Keratinocyte (primary cell): ENCODE measurements at regions not wholly inside any gene's neighbourhood (a gene's known extent, or its start where the extent isn't known, plus 50 kb on each side); places are given as distances from the start of the nearest gene placed in this dataset.

Source experiments
- DNase-seq: peaks from one replicate; pipeline ENCODE4 v3.0.0-alpha.2; 2011; ENCODE audit warnings: low read depth, missing footprints, low spot score
- FAIRE-seq: peaks from 2 replicates; lab custom pipeline; 2011; peaks lifted over from hg19 to GRCh38; lab: Jason Lieb, UNC
- H2AFZ ChIP-seq: 2 replicates; pipeline ENCODE4 v1.6.0; 2012; ENCODE audit warnings: low read length, control low read depth, inconsistent platforms; ENCODE audit not compliant: control insufficient read depth
- H3K27ac ChIP-seq: 2 replicates; pipeline ENCODE4 v1.5.1; 2011; ENCODE audit warnings: low read length; ENCODE audit not compliant: control insufficient read depth, insufficient read depth
- H3K27me3 ChIP-seq: 3 replicates; pipeline ENCODE4 v1.6.0; 2011; ENCODE audit warnings: low read length; ENCODE audit not compliant: control insufficient read depth, insufficient read depth; ENCODE audit errors: extremely low read depth
- H3K36me3 ChIP-seq, 2 experiments: 2 replicates in 1 of 2; 3 replicates in 1 of 2; pipeline ENCODE4 v1.5.1; 2011; ENCODE audit warnings: low read length in 2 of 2, mild to moderate bottlenecking in 1 of 2; ENCODE audit not compliant: control insufficient read depth in 2 of 2, insufficient read depth in 2 of 2; ENCODE audit errors: extremely low read depth in 1 of 2
- H3K4me1 ChIP-seq: 3 replicates; pipeline ENCODE4 v1.5.1; 2011; ENCODE audit warnings: low read length; ENCODE audit not compliant: control insufficient read depth, insufficient read depth; ENCODE audit errors: extremely low read depth
- H3K4me2 ChIP-seq: 3 replicates; pipeline ENCODE4 v1.6.0; 2011; ENCODE audit warnings: low read depth, low read length; ENCODE audit not compliant: control insufficient read depth, insufficient read depth; ENCODE audit errors: extremely low read depth
- H3K4me3 ChIP-seq, 3 experiments: fragments of 200-600 bp in 1 of 3; sonication (generic) in 1 of 3; 2 replicates in 2 of 3; 3 replicates in 1 of 3; pipeline ENCODE4 v1.5.1; 2011 to 2016; ENCODE audit warnings: low read length in 3 of 3, mild to moderate bottlenecking in 3 of 3, control low read depth in 2 of 3, inconsistent platforms in 1 of 3, low read depth in 1 of 3, mixed read lengths in 1 of 3, mixed run types in 1 of 3, moderate library complexity in 1 of 3; ENCODE audit not compliant: control insufficient read depth in 2 of 3, insufficient read depth in 2 of 3; ENCODE audit errors: extremely low read depth in 1 of 3
- H3K79me2 ChIP-seq: 2 replicates; pipeline ENCODE4 v1.6.0; 2012; ENCODE audit warnings: low read length; ENCODE audit not compliant: control insufficient read depth, insufficient read depth
- H3K9ac ChIP-seq: 3 replicates; pipeline ENCODE4 v1.6.0; 2011; ENCODE audit warnings: low read length; ENCODE audit not compliant: control insufficient read depth, insufficient read depth; ENCODE audit errors: extremely low read depth
- H3K9me1 ChIP-seq: 3 replicates; pipeline ENCODE4 v1.6.0; 2011; ENCODE audit warnings: low read length; ENCODE audit not compliant: control insufficient read depth, insufficient read depth; ENCODE audit errors: extremely low read depth
- H3K9me3 ChIP-seq: 2 replicates; pipeline ENCODE4 v1.5.1; 2012; ENCODE audit warnings: low read depth, low read length; ENCODE audit not compliant: control insufficient read depth
- H4K20me1 ChIP-seq: 3 replicates; pipeline ENCODE4 v1.6.0; 2011; ENCODE audit warnings: low read length; ENCODE audit not compliant: control insufficient read depth, insufficient read depth; ENCODE audit errors: extremely low read depth
- EZH2 ChIP-seq: IDR thresholded peaks from one replicate; pipeline ENCODE4 v1.6.1; 2012; ENCODE audit warnings: inconsistent platforms, mild to moderate bottlenecking, low read length, moderate library complexity
- dilution Hi-C: fragments of 300-500 bp; cut with MboI; formaldehyde crosslinking; loops from one replicate; pipeline ENCODE4 v1.7.0; 2020; ENCODE audit warnings: low sequenced_read_pairs; ENCODE audit not compliant: extremely low pct_ligation_motif_present
- TF ChIP-seq, protein P1 (sequence below), 3 experiments: IDR thresholded peaks in 1 of 3; conservative IDR thresholded peaks in 1 of 3; optimal IDR thresholded peaks in 1 of 3; 2 replicates in 2 of 3; 3 replicates in 1 of 3; pipeline versions ENCODE3 to v1.5.1; 2011; ENCODE audit warnings: low read length in 3 of 3, mild to moderate bottlenecking in 3 of 3, moderate library complexity in 2 of 3, control low read depth in 1 of 3, inconsistent platforms in 1 of 3; ENCODE audit not compliant: insufficient read depth in 2 of 3; ENCODE audit errors: extremely low read depth in 1 of 3

DNA sequence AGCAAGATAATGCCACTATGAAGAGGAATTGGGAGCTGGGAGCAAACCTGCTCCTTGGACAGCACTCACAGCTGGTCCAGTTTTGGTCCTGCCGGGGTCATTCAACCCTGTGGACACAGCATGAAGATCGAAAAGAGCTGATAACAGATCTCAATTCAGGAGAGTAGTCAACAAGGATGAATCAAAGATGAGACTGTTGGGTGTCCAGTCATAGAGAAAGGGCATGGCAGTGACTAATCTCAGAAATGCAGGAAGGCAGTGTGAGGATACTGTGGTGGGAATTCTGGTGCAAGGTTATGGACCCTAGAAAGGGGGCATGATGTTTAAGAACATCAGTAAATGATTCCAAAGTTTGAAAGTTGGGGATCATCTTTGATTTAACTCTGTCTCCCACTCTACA, 261.4 kb upstream of the ZP4 start:
- Histone ChIP-seq H4K20me1 (no peaks in the 10 kb centered on the region), H3K79me2 (no peaks in the 10 kb centered on the region), H3K9ac (no peak overlapping the region), H3K4me1 (no peaks in the 10 kb centered on the region), H3K4me2 (no peak overlapping the region), H3K27ac (no peak overlapping the region), H3K9me1 (no peaks in the 10 kb centered on the region), H3K36me3 (no peaks in the 10 kb centered on the region), H2AFZ (no peak overlapping the region), H3K4me3 (no peak overlapping the region), H3K9me3 (no peaks in the 10 kb centered on the region), H3K27me3 (no peaks in the 10 kb centered on the region)
- TF ChIP-seq, protein P1, sequence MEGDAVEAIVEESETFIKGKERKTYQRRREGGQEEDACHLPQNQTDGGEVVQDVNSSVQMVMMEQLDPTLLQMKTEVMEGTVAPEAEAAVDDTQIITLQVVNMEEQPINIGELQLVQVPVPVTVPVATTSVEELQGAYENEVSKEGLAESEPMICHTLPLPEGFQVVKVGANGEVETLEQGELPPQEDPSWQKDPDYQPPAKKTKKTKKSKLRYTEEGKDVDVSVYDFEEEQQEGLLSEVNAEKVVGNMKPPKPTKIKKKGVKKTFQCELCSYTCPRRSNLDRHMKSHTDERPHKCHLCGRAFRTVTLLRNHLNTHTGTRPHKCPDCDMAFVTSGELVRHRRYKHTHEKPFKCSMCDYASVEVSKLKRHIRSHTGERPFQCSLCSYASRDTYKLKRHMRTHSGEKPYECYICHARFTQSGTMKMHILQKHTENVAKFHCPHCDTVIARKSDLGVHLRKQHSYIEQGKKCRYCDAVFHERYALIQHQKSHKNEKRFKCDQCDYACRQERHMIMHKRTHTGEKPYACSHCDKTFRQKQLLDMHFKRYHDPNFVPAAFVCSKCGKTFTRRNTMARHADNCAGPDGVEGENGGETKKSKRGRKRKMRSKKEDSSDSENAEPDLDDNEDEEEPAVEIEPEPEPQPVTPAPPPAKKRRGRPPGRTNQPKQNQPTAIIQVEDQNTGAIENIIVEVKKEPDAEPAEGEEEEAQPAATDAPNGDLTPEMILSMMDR (optimal IDR thresholded peaks at IDR 0.05 in 1 of 3, IDR thresholded peaks at IDR 0.05 in 1 of 3, conservative IDR thresholded peaks at IDR 0.05 in 1 of 3; ENCODE audit: extremely low read depth in 1 of 3, insufficient read depth in 2 of 3, low read length in 3 of 3) = no peak
- no peak for TF ChIP-seq EZH2
- DNase-seq = no peak
- FAIRE-seq = no peak
- dilution Hi-C loops = no loop called here

DNA sequence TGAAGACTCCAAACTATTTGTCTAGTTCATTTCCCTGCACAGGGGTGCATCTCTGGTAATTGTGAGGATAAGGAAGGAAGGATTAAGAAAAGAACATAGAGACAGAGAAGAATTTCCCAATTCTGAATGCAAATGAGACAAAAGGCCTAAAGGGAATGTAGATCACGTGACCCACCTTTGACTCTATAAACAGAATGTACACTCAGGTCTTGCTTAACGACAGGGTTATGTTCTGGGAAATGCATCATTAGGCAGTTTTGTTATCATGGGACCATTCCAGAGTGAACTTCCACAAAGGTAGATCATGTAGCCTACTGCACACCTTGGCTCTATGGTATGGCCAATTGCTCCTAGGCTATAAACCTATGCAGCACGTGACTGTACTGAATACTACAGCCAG, 252.3 kb upstream of the ZP4 start:
- DNase-seq = no peak
- H3K9me3 ChIP-seq = no peaks in the 10 kb centered on the region
- TF ChIP-seq EZH2 = no peak
- TF ChIP-seq, protein P1 (optimal IDR thresholded peaks at IDR 0.05 in 1 of 3, IDR thresholded peaks at IDR 0.05 in 1 of 3, conservative IDR thresholded peaks at IDR 0.05 in 1 of 3; ENCODE audit: extremely low read depth in 1 of 3, insufficient read depth in 2 of 3, low read length in 3 of 3) = no peak
- H4K20me1 ChIP-seq = no peaks in the 10 kb centered on the region
- no peaks in the 10 kb centered on the region for H3K4me1 ChIP-seq
- H3K9me1 ChIP-seq = no peaks in the 10 kb centered on the region
- H3K79me2 ChIP-seq = no peaks in the 10 kb centered on the region
- FAIRE-seq = no peak
- no peaks in the 10 kb centered on the region for H3K36me3 ChIP-seq
- no peaks in the 10 kb centered on the region for H3K27me3 ChIP-seq
- no peak overlapping the region for H2AFZ ChIP-seq
- no peak overlapping the region for H3K27ac ChIP-seq
- H3K9ac ChIP-seq = no peak overlapping the region
- dilution Hi-C loops = no loop called here
- no peak overlapping the region for H3K4me3 ChIP-seq
- H3K4me2 ChIP-seq = no peak overlapping the region
